HuH-7 (cell line): ENCODE measurements at regions not wholly inside any gene's neighbourhood (a gene's known extent, or its start where the extent isn't known, plus 50 kb on each side); places are given as distances from the start of the nearest gene placed in this dataset.
"Not testable (repeated sequence)": the region's sequence is repeated elsewhere in the genome, so short reads cannot be mapped to it uniquely, and the experiment has no call there.

Source experiments
- DNase-seq: peaks from one replicate; pipeline ENCODE4 v3.0.0; 2011; ENCODE audit warnings: low spot score

DNA sequence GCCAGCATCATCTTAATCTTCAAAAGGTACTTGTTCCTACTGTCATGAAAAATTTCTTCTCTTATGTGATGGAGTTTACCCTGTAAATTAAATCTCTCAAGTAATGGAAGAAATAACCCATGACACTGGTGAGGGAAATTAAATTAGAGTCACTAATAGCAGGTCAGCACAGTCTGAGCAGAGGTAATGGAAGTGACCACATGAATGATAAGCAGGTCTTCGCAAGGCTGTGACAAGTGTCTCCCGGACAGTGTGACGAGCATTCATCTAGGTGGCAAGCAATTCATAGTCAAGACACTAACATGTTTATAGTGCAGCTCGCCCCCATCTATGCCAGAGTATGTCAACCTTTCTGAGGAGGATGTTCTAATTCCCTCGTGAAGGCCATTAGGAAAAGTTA is 249.2 kb downstream of the FRK start:
- no peak for DNase-seq

DNA sequence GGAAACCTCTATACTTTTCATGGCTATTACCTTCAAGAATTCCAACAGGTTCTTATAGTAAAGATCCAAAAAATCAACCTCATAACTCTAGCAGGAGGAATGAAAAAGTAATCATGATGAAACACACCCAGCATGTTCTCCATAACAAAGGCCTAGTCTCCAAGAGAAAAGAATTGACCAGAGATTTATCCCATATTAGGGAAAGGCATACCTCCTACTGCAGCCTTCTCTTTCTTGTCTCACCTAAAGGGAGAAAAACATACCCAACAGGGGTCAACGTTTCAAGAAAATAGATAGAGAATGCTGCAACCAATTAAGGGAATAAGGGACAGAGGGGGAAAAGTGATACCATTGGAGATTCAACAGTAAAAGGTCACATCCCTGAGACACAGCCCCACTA is 262.5 kb downstream of the FRK start:
- no peak for DNase-seq

DNA sequence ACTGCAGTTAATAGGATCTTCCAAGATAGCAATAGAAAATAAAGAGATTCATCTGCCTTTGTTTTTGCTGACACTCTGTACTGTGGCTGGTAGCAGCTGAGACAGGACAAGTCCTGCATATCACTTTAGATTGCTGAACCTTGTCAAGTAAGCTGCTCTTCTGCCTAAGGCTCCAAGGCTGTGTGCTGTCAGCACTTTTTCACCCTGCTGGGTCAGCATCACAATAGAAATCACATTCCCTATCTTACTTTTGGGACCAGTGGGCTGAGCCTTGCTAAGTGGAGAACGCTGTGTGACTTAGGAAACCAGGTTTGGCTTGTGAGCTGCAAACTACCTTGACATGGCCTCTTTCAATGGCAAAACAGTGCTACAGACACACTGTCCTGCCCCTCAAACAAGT is 263.9 kb downstream of the FRK start:
- no peak for DNase-seq

DNA sequence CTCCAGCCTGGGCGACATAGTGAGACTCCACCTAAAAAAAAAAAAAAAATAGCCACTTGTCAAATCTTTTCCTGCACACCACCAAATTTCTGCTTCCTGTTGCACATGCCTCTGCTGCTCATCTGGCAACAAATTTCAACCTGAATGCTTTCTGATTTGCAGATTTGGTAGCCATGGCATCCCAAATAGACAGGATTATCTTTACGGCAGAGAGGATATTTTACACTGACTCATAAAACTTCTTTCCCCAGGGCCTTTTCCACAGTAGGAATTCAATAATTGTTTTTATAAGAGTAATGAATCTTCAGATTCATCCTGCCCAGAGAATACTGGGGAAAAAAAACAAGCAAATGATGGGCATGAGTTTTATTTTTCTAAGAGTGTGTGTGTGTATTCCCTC is 264.6 kb downstream of the FRK start:
- DNase-seq, result no peak

DNA sequence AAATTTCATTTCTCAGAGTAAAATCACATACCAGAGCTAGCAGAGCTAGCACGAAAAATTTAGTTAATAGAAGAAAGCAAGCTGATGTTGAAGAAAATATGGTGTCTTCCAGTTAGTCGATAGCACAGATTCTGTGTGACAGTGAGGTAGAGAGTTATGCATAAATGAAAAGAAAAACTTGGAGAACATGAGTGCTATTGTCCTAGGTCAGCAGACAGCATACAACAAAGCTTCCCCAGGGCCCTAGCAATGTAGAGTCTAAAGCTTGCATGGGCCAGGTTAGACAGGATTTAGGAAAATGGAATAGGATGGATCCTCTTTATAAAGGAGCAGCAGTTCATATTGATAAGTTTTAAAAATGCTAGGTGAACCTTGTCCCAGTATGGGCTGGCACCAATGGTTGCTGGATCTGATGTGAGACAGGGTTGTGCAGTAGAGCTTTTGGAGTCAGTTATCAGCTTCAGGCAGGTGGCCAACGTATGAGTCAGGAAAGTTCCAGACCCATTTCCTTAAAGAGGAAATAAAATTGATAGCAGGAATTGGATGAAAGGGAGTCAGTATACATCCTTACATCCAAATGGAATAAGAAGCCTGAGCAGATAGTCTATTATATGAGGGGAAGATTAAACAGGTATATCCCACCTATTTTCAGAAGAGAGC is 277.2 kb downstream of the FRK start:
- no peak for DNase-seq

DNA sequence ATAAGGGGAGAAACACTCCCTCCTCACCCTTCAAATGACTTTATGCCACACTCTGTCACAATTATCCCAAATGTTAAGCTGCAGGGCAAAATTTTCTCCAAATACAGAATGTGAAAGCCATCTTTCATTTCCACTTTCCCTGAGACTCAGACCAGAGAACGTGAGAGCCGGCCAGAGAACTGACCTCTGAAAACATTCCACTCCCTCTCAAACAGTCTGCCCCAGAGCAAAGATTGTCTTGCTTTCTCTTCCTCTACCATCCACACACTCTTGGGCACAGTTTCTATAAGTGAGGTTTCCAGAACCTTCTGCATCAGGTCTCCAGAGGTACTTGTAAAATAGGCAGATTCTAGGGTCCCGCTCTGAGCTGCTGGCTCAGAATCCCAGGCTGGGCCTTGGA is 278.1 kb downstream of the FRK start:
- DNase-seq, result no peak

DNA sequence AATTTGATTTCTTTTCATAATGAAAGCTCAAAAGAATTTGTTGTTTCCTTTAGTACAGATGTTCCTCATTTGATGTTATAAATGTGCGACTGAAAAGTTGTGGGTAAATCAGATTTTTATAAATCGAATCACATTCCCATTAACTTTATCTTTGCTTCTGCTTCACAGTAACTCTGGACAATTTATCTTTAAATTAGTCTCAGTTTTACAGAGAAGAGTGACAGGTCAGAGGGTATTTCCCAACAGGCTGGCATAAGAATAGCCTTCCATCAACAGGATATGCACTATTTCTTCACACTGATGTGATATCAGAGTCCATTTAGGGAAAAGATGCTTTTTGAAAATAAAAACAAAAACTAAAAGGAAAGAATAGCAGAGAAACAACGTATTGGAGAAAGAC is 286.9 kb downstream of the FRK start:
- no peak for DNase-seq

DNA sequence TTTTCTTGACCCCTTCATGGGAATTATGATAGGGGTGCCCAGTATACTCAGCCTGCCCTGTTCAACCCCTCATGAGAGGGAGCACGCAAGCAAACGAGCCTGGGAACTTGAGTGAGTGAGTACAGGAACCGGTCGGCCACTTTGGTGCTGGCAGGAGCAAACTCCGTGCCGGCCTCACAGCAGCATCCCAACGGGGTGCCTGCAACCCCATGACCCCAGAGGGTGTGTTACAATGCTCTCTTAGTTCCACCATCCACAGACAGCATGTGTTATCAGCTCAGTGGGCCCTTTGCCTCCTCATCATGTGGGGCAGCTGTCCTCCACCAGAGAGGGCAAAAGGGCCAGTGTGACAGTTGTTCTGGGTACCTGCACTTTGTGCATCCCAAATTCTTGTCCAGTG is 289.8 kb downstream of the FRK start:
- no peak for DNase-seq

DNA sequence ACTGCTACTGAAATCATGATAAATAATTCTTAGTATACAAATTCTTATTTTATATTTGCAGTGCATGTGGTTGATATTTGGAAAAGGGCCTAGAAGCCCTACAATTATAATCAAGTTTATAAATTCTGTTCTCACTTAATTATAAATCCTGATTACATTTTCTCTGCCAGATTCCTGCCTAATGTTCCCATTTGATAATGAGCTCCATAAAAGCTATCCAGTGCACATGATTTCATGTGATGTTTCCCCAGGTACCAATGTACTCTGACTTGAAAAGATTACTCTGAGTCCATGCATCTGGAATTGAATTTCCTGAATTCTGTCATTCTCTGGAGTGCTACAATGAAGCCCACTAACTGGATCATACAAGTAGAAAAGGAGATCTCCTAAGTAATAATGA is 292.2 kb downstream of the FRK start:
- DNase-seq, result no peak

DNA sequence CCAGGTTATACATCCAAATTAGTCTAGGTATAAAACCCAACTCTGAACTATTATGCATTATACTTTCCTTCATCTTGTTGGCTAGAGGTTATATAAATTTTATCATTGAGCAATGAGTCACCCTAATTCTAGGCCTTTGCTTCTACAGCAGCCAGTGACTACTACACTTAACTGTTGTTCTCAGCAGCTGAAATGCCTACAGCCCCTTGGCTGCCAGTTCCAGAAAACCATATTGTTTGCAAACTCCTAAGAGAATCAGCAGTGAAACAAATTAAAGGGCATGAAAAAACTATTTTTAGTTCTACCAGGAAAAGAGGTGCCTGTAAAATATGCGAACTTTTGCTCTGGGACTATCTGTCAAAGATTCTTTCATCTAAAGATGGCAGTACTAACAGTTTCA is 292.8 kb downstream of the FRK start:
- DNase-seq, result no peak

DNA sequence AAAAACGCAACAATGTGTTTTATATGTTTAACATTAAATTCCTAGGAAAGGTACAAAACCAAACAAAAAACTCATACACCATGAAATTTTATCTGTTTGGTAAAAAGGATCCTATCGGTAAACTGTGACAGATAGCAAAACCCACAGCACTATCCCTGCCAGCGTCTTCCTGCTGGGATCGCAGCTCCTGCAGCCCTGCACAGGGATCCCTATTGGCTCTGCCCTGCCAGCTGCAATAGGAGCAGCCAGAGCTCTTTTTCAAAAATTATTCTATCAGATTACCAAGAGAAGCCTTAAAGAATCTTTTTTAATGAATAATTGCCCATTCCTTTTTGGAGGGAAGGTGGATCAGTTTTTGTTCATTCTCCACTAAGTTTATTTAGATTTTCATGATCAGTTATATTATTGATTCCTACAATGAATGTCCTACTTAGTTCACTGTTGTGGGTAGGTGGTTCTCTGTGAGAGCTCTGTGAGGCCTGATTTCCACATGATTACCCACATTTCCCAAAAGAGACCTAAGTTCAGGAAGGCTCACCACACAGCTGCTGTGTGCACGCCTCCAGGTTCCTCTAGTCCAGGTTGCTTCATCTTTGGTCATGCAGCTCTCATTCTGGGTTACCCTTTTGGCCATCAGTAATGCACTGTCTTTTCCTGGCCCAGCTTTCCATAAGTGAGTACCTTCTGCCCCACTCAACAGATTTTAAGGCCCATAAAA is 293.8 kb downstream of the FRK start:
- DNase-seq, result peak; percentile 5

DNA sequence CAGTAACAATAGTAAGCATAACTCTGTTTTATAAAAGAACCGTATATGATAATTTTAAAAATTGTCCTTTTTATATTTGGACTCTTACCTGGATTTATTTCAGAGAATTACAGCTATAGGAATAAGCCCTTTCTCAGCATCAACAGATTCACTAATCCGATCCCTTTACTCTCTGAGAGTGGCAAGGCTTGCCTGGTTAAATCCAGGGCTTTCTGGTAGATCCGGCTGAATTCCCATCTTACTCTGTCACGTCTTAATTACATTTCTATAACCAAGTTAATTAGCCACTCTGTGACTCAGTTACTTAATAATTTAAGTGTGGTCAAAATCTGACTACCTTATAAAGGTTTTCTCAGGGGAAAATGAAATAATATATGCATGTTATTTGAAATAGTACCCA is 294.7 kb downstream of the FRK start:
- DNase-seq, result no peak

DNA sequence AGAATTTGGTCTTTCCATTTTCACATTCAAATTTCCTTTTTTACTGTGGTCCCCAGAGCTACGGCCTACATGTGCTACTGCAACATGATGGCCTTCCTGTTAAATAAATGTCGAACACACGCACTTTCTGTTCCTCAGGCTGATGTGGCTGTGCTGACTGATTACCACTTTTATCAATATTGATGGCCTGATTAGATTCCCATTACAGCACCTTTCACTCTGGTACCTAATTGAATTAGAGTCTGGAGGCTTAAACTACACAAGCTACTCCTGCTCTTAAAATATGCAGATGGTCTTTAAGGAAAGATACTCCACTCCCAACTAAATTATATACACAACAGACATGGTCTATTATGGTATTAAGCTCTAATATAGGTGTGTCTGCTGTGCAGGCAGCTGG is 301.6 kb downstream of the FRK start:
- DNase-seq, result no peak

DNA sequence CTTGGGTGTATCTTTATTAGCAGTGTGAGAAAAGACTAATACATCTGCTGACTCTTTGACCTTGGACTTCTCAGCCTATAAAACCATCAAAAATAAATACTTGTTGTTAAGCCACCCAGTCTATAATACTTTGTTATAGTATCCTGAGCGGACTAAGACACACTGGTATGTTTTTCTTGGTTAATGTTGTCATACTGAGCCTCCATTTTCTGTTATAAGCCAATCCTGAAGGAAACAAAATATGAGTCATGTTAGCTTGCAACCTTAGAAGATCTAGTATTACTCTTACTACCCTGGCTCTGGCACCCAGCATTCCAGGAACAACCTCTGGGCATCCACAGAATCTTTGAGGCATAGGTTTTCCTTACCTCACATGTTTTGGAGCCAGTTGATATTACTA is 307.2 kb downstream of the FRK start:
- DNase-seq, result no peak

DNA sequence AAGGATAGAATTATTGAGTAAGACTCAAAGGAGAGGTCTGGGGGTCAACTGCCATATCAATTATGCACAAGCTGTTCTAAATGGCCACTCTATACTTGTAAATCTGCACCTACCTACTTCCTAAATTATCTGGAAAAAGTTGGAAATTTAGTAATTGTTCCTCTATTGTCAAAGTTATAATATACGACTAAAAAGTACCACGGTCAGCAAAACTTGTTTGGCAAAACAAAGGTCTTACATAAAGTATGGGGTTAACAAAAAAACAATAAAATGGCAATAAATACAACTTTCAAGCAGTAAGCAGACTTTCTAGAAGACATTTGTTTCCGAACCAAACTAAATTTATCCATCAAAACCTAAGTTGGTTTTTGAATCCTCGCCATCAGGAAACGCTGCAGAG is 309.7 kb downstream of the FRK start:
- DNase-seq, result no peak

DNA sequence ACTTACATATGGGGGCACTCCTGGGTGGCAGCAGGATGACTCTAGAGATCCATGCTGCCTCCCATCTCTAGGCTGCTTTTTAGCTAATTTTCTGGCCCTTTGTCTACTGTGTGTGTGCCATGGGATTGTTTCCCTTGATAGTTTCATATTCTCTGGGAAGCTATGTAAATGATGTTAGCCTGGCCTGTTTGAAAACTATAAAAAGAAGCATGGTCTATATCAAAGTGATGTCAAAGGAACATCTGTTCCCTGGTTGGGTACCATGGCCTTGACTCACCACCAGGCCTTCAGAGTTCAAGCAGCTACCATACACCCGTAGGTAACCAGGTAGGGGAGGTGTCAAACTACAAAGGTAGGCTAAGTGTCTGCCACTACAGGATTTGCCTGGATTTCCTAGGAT is 310.4 kb downstream of the FRK start:
- no peak for DNase-seq

DNA sequence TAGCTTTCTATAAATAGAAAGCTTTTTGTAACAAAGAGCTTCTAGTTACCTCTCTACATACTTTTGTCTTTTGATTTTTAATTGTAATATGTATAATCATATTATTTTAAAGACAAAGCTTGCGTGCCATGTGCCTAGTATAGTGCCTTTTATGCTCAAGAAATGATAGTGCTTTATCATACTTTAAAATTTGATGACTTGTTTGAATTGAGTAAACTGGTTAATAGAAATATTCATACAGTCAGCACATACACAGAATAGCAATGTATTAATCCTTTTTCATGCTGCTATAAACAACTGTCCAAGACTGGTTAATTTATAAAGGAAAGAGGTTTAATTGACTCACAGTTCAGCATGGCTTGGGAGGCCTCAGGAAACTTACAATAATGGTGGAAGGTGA is 313.0 kb downstream of the FRK start:
- DNase-seq, result no peak

DNA sequence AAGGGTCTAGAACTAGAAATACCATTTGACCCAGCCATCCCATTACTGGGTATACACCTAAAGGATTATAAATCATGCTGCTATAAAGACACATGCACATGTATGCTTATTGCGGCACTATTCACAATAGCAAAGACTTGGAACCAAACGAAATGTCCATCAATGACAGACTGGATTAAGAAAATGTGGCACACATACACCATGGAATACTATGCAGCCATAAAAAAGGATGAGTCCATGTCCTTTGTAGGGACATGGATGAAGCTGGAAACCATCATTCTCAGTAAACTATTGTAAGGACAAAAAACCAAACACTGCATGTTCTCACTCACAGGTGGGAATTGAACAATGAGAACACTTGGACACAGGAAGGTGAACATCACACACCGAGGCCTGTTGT is 314.1 kb downstream of the FRK start:
- not testable (repeated sequence) for DNase-seq

DNA sequence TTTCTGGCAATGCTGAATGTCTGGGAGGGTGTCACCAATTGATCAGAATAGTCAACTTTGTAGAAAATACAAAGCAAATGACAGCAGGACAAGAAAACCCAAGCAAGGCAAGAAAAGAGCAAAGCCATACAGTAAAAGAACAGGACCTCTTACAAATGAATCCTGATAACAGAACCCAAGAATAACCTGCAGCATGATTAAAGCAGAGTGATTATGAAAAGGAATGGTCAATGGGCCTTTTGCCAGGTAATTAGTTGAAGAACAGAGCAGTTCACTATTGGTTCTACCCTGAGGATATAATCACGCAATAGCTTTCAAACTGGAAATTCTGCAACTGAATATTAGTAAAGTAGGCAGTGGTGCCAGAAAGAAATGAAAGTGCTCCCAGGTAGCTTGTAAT is 319.8 kb downstream of the FRK start:
- no peak for DNase-seq

DNA sequence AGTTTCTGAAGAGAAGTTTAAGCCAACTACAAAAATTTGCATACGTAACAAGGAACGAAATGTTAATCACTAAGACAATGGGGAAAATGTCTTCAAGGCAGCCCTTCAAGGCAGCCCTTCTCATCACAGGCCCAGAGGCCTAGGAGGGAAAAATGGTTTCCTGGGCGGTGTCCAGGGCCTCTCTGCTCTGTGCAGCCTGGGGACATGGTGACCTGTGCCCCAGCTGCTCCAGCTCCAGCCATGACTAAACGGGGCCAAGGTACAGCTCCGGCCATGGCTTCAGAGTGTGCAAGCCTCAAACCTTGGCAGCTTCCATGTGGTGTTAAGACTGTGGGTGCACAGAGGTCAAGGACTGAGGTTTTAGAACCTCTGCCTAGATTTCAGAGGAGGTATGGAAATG is 325.1 kb downstream of the FRK start:
- no peak for DNase-seq

DNA sequence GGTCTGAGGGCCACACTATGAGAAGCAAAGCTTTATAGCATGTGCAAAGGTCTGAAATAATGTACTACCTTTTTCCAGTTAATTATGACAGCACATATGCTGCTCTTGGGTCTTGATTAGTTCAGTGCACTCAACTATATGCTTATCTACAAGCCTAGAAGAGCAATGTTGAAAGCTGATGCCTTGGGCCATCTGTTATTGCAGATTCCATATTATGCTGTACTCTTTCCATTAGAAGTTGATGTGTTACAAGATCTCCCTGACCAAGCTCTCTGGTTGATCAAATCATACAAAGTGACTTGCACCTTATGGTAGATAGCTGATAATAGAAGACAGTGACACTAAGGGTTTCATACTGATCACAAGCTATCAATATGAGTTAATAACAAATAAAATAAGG is 327.3 kb downstream of the FRK start:
- DNase-seq, result no peak

DNA sequence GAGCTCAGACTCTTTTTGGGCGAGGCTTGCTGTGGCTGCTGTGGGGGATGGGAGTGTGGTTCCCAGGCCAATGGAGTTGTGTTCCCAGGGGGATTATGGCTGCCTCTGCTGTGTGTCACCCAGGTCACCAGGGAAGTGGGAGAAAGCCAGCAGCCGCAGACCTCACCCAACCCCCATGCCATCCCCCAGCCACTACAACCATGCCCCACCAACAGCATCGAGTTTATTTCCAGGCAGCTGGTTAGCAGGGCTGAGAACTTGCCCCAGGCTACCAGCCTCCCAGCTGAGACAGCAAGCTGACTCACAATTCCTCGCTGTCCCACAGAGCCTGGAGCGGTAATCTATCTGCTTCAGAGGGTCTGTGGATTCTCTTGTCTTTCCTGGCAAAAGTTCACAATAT is 331.7 kb downstream of the FRK start:
- DNase-seq, result no peak

DNA sequence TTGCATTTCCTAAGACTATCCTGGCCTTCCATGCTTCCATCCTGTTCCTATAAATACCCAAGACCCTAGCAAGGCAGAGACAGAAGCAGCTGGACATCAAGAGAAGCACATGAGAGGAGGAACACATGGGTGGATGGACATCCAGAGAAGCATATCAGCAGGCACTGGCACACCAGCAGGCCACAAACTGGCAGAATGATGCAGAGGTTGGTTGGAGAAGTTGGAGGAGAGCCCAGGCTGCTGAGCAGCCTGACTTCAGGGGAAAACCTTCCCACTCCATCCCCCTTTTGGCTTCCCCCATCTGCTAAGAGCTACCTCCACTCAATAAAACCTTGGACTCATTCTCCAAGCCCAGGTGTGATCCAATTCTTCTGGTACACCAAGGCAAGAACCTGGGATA is 332.5 kb downstream of the FRK start:
- DNase-seq, result no peak

DNA sequence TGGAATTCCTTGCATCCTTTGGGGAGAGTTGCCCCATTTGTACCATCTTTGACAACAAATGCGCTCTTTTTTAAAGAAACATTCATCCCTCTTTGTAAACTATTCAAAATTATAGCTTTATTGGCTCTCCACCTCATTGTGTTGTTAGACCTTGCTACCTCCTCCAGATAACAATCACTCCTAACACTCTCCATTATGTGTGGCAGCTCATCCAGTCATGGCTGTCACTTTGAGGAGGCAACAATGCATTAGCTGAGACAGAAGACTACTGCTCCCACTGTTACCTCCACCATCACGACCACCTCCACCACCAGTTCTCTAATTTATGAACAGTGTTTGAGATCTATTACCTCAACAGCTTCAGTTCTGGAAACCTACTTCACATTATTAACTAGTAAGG is 339.1 kb downstream of the FRK start:
- DNase-seq, result no peak
